ENCODE measurements at regions not wholly inside any gene's neighbourhood (a gene's known extent, or its start where the extent isn't known, plus 50 kb on each side); places are given as distances from the start of the nearest gene placed in this dataset.
"Not testable (repeated sequence)": the region's sequence is repeated elsewhere in the genome, so short reads cannot be mapped to it uniquely, and the experiment has no call there.

- TF ChIP-seq FUBP1 (CRISPR knock-in tag; IDR thresholded peaks at IDR 0.05; ENCODE audit: borderline replicate concordance) (no peak), ZNF230 (CRISPR knock-in tag; IDR thresholded peaks at IDR 0.05) (no peak), HDAC6 (IDR thresholded peaks at IDR 0.05; ENCODE audit: low read depth, low read length) (no peak)
Measured at GRCh38 chrX:82451725-82452124, 1056.4 kb upstream of the POU3F4 start (continued).

- CTCF ChIA-PET (ENCODE audit: low intra/inter-chr PET ratio, low total read pairs); H2AFZ ChIP-seq (ENCODE audit: low read length); H3K79me2 ChIP-seq (ENCODE audit: insufficient read depth, low read length); POLR2A ChIA-PET; FAIRE-seq; H3K36me3 ChIP-seq (replicated peaks in 1 of 2; ENCODE audit: control insufficient read depth in 1 of 2, insufficient read depth in 2 of 2, low read length in 2 of 2); H3K4me2 ChIP-seq (ENCODE audit: low read depth, low read length); ATAC-seq; H4K20me1 ChIP-seq (ENCODE audit: insufficient read depth, low read length); H3K4me3 ChIP-seq (replicated peaks in 1 of 3; ENCODE audit: insufficient read depth in 1 of 3, low read depth in 2 of 3, low read length in 3 of 3); DNase-seq (ENCODE audit: low spot score); BruUV-seq (replicated peaks); in situ Hi-C loops (cut with HindIII; ENCODE audit: extremely low pct_ligation_motif_present, low pct_unique_long_range_greater_than_20kb); H3K9ac ChIP-seq (ENCODE audit: insufficient read depth, low read depth, low read length); H3K4me1 ChIP-seq (ENCODE audit: insufficient read depth, low read length); H3K27me3 ChIP-seq (ENCODE audit: control insufficient read depth in 1 of 2, insufficient read depth in 2 of 2, low read length in 2 of 2); intact Hi-C loops (cut with micrococcal nuclease; ENCODE audit: unreplicated experiment); H3K27ac ChIP-seq (ENCODE audit: extremely low read length, insufficient read depth, low read length): not testable (repeated sequence)
- whole genome bisulfite sequencing (ENCODE audit: low lambda C conversion rate) = 3% methylated on average over 2 of the region's 2 CpGs
- H3K9me3 ChIP-seq (ENCODE audit: low read length) = peaks cover 44% of the 10 kb centered on the region
Measured at GRCh38 chrX:82455852-82456251, 1052.2 kb upstream of the POU3F4 start.

GRCh38 chrX:82458207-82458754 is 1049.8 kb upstream of the POU3F4 start:
- POLR2A ChIA-PET = no interaction called here

More at GRCh38 chrX:82458207-82458754, 1049.8 kb upstream of the POU3F4 start:
- H3K9me3 ChIP-seq (ENCODE audit: low read length) = peaks cover 38% of the 10 kb centered on the region
- no peaks in the 10 kb centered on the region for H3K79me2 ChIP-seq (ENCODE audit: insufficient read depth, low read length)
- no peak overlapping the region for H3K4me2 ChIP-seq (ENCODE audit: low read depth, low read length)
- in situ Hi-C loops (cut with HindIII; ENCODE audit: extremely low pct_ligation_motif_present, low pct_unique_long_range_greater_than_20kb) = no loop called here
- no peaks in the 10 kb centered on the region for H3K36me3 ChIP-seq (replicated peaks in 1 of 2; ENCODE audit: control insufficient read depth in 1 of 2, insufficient read depth in 2 of 2, low read length in 2 of 2)
- H2AFZ ChIP-seq (ENCODE audit: low read length) = no peak overlapping the region
- DNase-seq (ENCODE audit: low spot score) = no peak
- H3K4me3 ChIP-seq (replicated peaks in 1 of 3; ENCODE audit: insufficient read depth in 1 of 3, low read depth in 2 of 3, low read length in 3 of 3) = no peak overlapping the region
- ATAC-seq = no peak
- intact Hi-C loops (cut with micrococcal nuclease; ENCODE audit: unreplicated experiment) = no loop called here
- TF ChIP-seq MAFF (IDR thresholded peaks at IDR 0.05; ENCODE audit: low read depth, low read length) = peak; percentile 93
- no peak for TF ChIP-seq PHF20 (CRISPR knock-in tag; IDR thresholded peaks at IDR 0.05)
- TF ChIP-seq MAFK (conservative IDR thresholded peaks at IDR 0.05 in 1 of 2, IDR thresholded peaks at IDR 0.05 in 1 of 2; ENCODE audit: low read length in 2 of 2) = peak; percentile 85 to 96; a peak in 3 of 4 replicates
- no peaks in the 10 kb centered on the region for H4K20me1 ChIP-seq (ENCODE audit: insufficient read depth, low read length)
- no peak overlapping the region for H3K27ac ChIP-seq (ENCODE audit: extremely low read length, insufficient read depth, low read length)
- H3K9ac ChIP-seq (ENCODE audit: insufficient read depth, low read depth, low read length) = no peak overlapping the region
- FAIRE-seq = no peak
- CTCF ChIA-PET (ENCODE audit: low intra/inter-chr PET ratio, low total read pairs) = no interaction called here
- H3K4me1 ChIP-seq (ENCODE audit: insufficient read depth, low read length) = no peaks in the 10 kb centered on the region
- H3K27me3 ChIP-seq (ENCODE audit: control insufficient read depth in 1 of 2, insufficient read depth in 2 of 2, low read length in 2 of 2) = no peaks in the 10 kb centered on the region
- WGBS (ENCODE audit: low lambda C conversion rate) = 24% methylated on average over 4 of the region's 4 CpGs
- BruUV-seq (replicated peaks) = no TSS peak
